HG02981 (cell line): ENCODE measurements at regions not wholly inside any gene's neighbourhood (a gene's known extent, or its start where the extent isn't known, plus 50 kb on each side); places are given as distances from the start of the nearest gene placed in this dataset.
A peak's percentile ranks its signal among the peaks of the same experiment; 100 is the strongest.
"Not testable (repeated sequence)": the region's sequence is repeated elsewhere in the genome, so short reads cannot be mapped to it uniquely, and the experiment has no call there.

Experiments used
- ATAC-seq: cut with Tn5 transposase; IDR thresholded peaks from one replicate; pipeline ENCODE4 v1.9.1; 2021; ENCODE audit warnings: mild to moderate bottlenecking, moderate library complexity; ENCODE audit not compliant: unreplicated experiment

- ATAC-seq, result no peak
These were observed 687.1 kb downstream of the PCDH17 start for GRCh38 chr13:58318495-58319167.

GRCh38 chr13:58324161-58324560 is 692.6 kb downstream of the PCDH17 start:
- no peak for ATAC-seq

GRCh38 chr13:58329746-58330145 is 698.2 kb downstream of the PCDH17 start:
- ATAC-seq, result no peak

DNA sequence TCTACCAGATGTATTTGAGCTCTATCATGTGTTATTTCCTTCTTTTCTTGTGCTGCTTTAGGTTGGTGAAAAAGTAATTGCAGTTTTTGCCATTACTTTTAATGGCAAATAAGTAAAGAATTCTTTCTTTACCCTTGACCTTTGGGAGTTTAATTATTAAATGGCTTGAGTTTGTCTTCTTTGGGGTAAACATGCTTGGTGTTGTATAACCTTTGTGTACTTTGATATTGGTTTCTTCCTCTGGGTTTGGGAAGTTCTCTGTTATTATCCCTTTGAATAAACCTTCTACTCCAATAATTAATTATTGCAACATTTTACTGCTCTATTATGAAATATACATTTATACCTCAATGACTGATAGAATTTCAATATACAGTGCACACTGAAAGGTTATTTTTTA is 709.4 kb downstream of the PCDH17 start:
- ATAC-seq, result no peak

- no peak for ATAC-seq
These were observed 709.8 kb downstream of the PCDH17 start for GRCh38 chr13:58341318-58341717.

DNA sequence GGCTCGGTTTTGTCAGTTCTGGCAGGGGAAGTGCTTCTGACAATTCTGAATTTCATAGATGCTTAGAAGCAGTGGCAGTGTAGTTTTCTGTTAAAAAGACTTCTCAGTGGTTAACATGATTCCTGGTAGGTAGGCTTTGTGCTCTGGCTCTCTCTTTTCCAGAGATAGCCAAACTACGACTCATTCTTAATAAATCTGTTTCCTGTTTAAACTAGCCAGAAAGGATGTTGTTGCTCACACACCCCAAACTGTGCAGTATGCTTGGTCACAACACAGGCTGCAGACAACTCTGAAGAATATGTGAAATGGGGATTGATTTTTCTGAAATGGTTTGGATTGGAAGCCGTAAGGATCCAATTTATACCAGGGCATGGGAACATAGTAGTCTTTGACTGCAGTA is 711.5 kb downstream of the PCDH17 start:
- no peak for ATAC-seq

DNA sequence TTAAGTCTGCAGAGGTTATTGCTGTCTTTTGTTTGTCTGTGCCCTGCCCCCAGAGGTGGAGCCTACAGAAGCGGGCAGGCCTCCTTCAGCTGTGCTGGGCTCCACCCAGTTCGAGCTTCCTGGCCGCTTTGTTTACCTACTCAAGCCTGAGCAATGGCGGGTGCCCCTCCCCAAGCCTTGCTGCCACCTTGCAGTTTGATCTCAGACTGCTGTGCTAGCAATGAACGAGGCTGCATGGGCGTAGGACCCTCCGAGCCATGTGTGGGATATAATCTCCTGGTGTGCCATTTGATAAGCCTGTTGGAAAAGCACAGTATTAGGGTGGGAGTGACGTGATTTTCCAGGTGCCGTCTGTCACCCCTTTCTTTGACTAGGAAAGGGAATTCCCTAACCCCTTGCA is 720.6 kb downstream of the PCDH17 start:
- not testable (repeated sequence) for ATAC-seq

DNA sequence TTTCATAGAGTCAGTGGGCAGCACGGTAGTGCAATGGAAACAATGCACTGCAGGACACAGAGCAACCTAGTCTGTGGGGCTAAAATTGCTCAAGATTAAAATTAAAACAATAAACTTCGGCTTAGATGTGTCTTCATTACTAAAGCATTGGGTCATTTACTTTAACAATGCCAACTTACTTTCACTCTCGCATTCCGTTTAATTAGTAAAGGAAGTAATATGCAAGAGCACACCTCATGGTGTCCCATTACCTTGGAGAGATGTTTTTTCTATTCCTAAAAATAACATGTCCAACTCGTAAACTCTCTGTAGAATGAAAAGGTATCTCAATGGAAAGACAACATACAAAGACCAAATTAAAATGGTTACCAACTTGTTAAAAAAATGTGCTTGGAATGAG is 738.4 kb downstream of the PCDH17 start:
- ATAC-seq, result no peak

GRCh38 chr13:58376349-58376748 is 744.8 kb downstream of the PCDH17 start:
- no peak for ATAC-seq

- ATAC-seq, result peak; percentile 52
These were observed 745.2 kb downstream of the PCDH17 start for GRCh38 chr13:58376775-58377174.

GRCh38 chr13:58379221-58379620 is 747.7 kb downstream of the PCDH17 start:
- no peak for ATAC-seq

DNA sequence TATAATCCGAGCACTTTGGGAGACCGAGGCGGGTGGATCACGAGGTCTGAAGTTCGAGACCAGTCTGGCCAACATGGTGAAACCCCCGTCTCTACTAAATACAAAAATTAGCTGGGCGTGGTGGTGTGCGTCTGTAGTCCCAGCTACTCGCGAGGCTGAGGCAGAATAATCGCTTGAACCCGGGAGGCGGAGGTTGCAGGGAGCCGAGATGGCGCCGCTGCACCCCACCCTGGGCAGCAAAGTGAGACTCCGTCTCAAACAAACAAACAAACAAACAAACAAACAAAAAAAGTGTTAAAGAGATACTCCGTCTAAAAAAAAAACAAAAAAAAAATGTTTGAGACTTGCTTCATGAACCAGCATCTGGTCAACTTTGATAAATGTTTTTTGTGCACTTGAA is 753.8 kb downstream of the PCDH17 start:
- not testable (repeated sequence) for ATAC-seq

GRCh38 chr13:58397596-58398387 is 766.2 kb downstream of the PCDH17 start:
- no peak for ATAC-seq

GRCh38 chr13:58399263-58399662 is 767.7 kb downstream of the PCDH17 start:
- no peak for ATAC-seq

- ATAC-seq, result no peak
These were observed 775.0 kb downstream of the PCDH17 start for GRCh38 chr13:58406545-58406944.

DNA sequence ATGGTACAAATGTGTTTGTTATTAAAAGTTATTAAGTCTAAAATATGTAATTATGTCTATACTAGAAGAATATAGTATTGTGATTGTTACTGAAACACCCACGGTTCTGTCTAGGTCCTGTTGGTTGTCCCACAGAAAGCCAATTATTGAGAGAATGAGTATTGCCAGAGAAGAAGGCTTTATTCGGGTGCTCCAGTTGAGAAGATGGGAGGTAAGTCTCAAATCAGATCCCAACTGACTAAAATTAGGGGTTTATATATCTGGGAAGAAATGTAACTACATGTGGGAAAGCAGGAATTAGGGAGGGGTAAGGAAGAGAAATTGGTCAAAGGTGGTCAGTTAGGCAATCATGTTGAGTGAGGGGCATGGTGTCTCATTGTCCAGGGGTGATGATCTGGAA is 798.4 kb downstream of the PCDH17 start:
- ATAC-seq, result no peak

DNA sequence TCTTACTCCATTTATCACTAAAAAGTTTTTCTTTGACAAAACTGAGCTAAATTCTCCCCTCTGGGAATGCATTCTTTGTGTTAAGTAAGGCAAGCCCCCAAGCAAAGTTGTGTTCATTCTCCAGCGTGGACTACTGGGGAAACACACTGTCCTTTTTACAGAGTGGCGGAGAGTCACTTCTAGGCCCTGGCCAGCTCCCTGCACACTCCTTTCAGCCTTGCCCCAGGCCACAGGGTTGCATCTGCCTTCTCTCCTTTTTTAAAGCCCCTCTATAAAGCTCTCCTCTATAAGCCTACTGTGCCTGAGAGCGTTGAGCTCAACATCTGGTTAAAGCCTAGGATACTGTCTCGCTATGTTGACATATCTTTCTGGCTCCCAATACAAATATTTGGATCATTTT is 803.4 kb downstream of the PCDH17 start:
- no peak for ATAC-seq

DNA sequence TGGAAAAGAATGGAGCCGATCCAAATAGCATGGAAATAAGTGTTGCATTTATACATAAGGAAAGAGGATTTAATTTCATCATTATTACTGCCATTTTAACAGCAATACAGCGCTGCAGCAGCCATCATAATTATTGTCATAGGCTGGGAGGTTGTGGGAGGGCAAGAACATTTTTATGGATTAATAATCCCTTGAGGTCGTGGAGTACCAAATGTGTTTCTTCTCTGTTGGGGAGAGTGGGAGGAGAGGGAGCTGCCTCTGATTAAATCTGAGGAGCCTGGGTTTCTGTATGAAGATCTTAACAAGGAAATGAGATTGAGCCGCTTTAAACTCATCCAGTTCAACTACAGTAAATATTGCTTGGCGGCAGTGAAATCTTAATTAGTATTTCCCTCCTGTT is 805.9 kb downstream of the PCDH17 start:
- no peak for ATAC-seq

DNA sequence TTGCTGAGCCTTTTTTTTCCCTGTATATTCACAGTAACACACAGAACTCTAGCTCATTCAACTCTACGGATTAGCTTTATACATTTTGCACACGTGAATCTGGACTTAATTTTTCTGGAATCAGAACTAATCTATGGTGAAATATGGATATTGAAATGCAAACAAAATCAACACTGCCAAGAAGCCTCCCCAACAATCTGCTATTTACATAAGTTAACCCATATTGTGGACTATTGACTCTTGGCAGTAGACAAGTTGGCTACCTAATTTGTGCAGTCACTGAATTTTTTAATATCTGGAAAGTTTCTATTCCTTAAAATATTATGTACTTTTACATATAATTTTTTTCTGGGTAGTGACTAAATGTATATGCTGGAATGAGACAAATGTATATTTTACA is 815.4 kb downstream of the PCDH17 start:
- no peak for ATAC-seq

GRCh38 chr13:58452123-58452623 is 820.6 kb downstream of the PCDH17 start:
- no peak for ATAC-seq

DNA sequence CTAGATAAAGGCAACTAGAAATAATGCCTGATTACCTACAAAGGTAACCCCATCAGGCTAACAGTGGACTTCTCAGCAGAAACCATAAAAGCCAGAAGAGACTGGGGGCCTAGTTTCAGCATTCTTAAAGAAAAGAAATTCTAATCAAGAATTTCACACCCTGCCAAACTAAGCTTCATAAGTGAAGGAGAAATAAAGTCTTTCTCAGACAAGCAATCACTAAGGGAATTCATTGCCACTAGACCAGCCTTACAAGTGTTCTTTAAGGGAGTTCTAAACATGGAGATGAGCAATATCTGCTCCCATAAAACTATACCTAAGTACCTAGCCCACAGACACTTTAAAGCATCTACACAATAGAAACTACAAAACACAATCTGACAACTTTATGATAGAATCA is 823.5 kb downstream of the PCDH17 start:
- ATAC-seq, result no peak

- ATAC-seq, result no peak
These were observed 829.7 kb downstream of the PCDH17 start for GRCh38 chr13:58461217-58461616.
